ENCODE measurements at regions not wholly inside any gene's neighbourhood (a gene's known extent, or its start where the extent isn't known, plus 50 kb on each side); places are given as distances from the start of the nearest gene placed in this dataset.

DNA sequence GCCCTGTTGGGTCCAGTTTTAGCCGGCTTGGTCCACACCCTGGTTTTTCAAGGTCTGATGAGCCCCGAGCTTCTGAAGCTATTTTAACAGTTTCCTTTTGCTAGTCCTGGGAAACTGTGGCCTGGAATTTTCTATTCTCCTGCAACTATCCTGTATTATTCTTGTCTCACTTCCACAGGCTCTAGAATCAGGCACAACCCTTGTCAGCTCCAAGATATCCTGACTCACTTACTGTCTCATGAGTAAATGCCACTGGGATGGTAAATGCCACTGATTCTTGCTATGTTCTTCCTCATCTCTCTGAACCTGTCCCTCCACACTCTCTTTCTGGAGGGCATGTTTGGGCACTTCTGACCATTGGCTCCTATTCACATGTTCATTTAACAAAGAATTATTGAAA is 611.5 kb upstream of the IGFBP3 start:
- TF ChIP-seq, protein P1, sequence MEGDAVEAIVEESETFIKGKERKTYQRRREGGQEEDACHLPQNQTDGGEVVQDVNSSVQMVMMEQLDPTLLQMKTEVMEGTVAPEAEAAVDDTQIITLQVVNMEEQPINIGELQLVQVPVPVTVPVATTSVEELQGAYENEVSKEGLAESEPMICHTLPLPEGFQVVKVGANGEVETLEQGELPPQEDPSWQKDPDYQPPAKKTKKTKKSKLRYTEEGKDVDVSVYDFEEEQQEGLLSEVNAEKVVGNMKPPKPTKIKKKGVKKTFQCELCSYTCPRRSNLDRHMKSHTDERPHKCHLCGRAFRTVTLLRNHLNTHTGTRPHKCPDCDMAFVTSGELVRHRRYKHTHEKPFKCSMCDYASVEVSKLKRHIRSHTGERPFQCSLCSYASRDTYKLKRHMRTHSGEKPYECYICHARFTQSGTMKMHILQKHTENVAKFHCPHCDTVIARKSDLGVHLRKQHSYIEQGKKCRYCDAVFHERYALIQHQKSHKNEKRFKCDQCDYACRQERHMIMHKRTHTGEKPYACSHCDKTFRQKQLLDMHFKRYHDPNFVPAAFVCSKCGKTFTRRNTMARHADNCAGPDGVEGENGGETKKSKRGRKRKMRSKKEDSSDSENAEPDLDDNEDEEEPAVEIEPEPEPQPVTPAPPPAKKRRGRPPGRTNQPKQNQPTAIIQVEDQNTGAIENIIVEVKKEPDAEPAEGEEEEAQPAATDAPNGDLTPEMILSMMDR (IDR thresholded peaks at IDR 0.05; ENCODE audit: low read depth, low read length): no peak
- no peak overlapping the region for H3K4me3 ChIP-seq (replicated peaks in 1 of 2; ENCODE audit: low read depth in 2 of 2, low read length in 2 of 2)
- no peak for DNase-seq (ENCODE audit: low read depth in 2 of 2)

DNA sequence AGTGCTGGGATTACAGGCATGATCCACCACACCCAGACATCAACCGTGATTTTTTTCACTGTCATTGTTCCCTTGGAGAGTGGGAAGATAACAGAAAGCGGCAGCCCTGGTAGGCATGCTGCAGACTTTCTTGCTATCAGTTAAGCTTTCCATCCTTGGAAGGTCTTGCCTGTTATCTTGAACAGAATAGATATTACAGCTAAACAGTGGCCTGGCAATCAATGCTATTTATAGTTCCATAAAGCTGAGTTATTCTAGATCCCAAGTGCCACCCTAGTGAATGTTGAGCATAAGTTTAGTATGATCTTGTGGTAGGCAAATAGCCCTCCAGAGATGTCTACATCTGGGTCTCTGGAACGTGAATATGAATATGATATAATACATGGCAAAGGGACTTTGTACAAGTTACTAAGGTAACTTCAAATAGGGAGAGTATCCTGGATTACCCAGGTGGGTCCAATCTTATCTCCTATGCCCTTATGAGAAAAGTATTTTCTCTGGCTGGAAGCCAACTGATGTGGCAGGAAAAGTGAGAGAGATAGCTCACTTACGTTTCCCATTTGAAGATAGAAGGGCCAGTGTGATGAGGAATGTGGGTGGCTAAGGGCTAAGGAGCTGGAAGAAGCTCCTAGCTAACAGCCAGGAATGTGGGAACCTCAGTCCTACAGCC is 609.1 kb upstream of the IGFBP3 start:
- DNase-seq (ENCODE audit: low read depth in 2 of 2): no peak
- H3K4me3 ChIP-seq (replicated peaks in 1 of 2; ENCODE audit: low read depth in 2 of 2, low read length in 2 of 2): no peak overlapping the region
- TF ChIP-seq, protein P1 (IDR thresholded peaks at IDR 0.05; ENCODE audit: low read depth, low read length): no peak

DNA sequence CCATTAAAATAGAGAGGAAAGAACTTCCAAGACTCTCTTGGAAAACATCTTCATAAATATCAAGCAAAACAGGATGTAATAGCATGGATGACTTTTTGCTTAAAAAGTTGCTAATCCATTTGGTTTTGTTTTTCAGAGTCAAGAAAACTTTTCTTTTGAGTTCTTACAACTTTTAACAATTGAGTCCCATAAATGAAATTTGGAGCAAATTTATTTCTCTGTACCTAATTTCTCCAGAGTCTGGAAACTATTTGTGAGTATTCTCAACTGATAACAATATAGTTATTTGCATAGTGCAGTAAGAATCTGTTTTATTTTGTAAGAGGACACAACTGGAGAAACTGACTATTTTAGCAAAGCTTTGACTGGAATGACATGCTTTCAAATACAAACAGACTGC is 606.3 kb upstream of the IGFBP3 start:
- TF ChIP-seq, protein P1 (IDR thresholded peaks at IDR 0.05; ENCODE audit: low read depth, low read length): no peak
- no peak for DNase-seq (ENCODE audit: low read depth in 2 of 2)
- no peak overlapping the region for H3K4me3 ChIP-seq (replicated peaks in 1 of 2; ENCODE audit: low read depth in 2 of 2, low read length in 2 of 2)

DNA sequence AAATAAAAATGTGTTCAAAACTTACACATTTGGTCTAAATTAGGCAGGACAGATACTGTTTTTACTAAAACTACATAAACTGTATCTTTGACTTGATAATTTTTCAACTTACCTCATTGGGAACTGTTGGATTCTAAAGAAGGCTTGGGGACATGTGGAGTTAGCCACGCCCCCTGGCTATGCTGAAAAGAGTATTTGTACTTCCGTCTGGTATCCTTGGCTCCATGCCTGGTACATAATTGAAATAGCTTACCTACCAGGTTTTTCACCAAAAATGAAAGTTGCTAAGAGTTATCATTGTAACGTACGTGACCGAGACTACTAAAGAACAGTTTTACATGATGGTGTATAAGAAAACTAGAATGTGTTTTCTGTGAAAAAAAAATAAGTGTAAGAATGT is 604.8 kb upstream of the IGFBP3 start:
- DNase-seq (ENCODE audit: low read depth in 2 of 2): peak in 1 of 2 donors; percentile 48
- TF ChIP-seq, protein P1 (IDR thresholded peaks at IDR 0.05; ENCODE audit: low read depth, low read length): no peak
- H3K4me3 ChIP-seq (replicated peaks in 1 of 2; ENCODE audit: low read depth in 2 of 2, low read length in 2 of 2): no peak overlapping the region

DNA sequence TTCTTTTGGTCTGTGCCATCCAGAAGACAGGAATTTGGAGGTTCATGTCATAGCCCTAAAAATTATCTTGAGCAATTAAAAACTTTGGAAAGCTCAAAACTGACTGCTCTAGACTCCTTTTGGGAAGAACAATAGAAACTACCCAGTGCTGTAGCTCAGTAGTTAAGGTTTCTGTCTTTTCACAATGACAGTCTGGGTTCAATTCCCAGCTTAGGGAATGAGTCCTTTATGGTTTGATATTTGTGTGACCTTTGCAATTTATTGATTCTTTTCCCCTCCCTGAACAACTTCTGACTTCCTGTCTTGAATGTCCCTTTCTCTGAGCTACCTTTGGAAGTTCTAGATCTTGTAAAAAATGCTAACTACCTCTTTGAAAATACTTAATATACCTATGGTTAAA is 603.3 kb upstream of the IGFBP3 start:
- DNase-seq (ENCODE audit: low read depth in 2 of 2): peak in 1 of 2 donors; percentile 41
- TF ChIP-seq, protein P1 (IDR thresholded peaks at IDR 0.05; ENCODE audit: low read depth, low read length): no peak
- no peak overlapping the region for H3K4me3 ChIP-seq (replicated peaks in 1 of 2; ENCODE audit: low read depth in 2 of 2, low read length in 2 of 2)

DNA sequence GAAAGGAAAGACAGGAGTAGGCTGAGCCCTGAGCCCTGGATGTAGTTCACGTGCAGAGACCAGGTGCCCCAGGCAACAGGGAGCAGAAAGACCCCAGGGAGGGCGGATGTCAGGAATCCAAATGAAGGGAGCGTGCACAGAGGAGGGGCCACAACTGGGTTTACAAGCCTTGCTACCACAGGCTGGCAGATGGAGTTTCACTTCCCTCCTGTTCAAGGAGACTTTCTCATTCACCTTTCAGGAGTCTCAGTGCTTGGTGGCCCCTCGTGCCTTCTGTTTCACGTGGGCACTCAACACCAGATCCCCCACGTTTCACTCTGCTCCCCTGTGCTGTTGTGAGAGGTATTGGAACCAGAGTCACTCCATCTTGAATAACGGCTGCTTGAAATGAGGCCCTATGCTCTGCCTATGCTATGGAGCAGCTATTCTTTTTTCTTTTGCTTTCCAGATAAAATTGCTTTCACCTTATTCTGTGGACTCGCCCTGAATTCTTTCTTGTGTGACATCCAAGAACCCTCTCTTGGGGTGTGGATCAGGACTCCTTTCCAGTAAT is 601.4 kb upstream of the IGFBP3 start:
- DNase-seq (ENCODE audit: low read depth in 2 of 2): no peak
- TF ChIP-seq, protein P1 (IDR thresholded peaks at IDR 0.05; ENCODE audit: low read depth, low read length): no peak
- H3K4me3 ChIP-seq (replicated peaks in 1 of 2; ENCODE audit: low read depth in 2 of 2, low read length in 2 of 2): no peak overlapping the region
